Body of pancreas (tissue), 4 donors: ENCODE measurements at regions not wholly inside any gene's neighbourhood (a gene's known extent, or its start where the extent isn't known, plus 50 kb on each side); places are given as distances from the start of the nearest gene placed in this dataset.

Source experiments
- CTCF ChIP-seq, 7 experiments: fragments of 450-650 bp in 4 of 7; fragments of 200-600 bp in 3 of 7; sonication (generic) in 3 of 7; IDR thresholded peaks; one replicate each; pipeline ENCODE4 v1.5.1; 2016 to 2019; ENCODE audit warnings: antibody characterized with exemption in 7 of 7
- POLR2A ChIP-seq, 3 donors: fragments of 450-650 bp; IDR thresholded peaks; one replicate each; pipeline ENCODE4 v1.6.1; 2016; ENCODE audit warnings: antibody characterized with exemption in 3 of 3, mild to moderate bottlenecking in 2 of 3

- TF ChIP-seq CTCF (IDR thresholded peaks at IDR 0.05): no peak
- TF ChIP-seq POLR2A (IDR thresholded peaks at IDR 0.05): no peak
Observed at GRCh38 chr6:138690975-138691594, 82.5 kb upstream of the CCDC28A start.
